Panc1 (cell line): ENCODE measurements at regions not wholly inside any gene's neighbourhood (a gene's known extent, or its start where the extent isn't known, plus 50 kb on each side); places are given as distances from the start of the nearest gene placed in this dataset.

ENCODE experiments used
- CTCF ChIP-seq: fragments of 450-650 bp; IDR thresholded peaks from 2 replicates; pipeline ENCODE4 v1.5.1; 2017; ENCODE audit warnings: mild to moderate bottlenecking
- POLR2AphosphoS5 ChIP-seq: IDR thresholded peaks from 2 replicates; pipeline ENCODE4 v1.6.1; 2012; ENCODE audit warnings: mild to moderate bottlenecking, low read depth, low read length, moderate library complexity
- REST ChIP-seq, 2 experiments: IDR thresholded peaks; 2 replicates each; pipeline ENCODE4 v1.6.1; 2011 to 2012; ENCODE audit warnings: low read depth in 2 of 2, control low read depth in 1 of 2, low read length in 1 of 2, mild to moderate bottlenecking in 1 of 2, moderate library complexity in 1 of 2; ENCODE audit not compliant: insufficient read depth in 1 of 2
- SIN3A ChIP-seq: IDR thresholded peaks from 2 replicates; pipeline ENCODE4 v1.6.1; 2012; ENCODE audit warnings: low read depth, mild to moderate bottlenecking, low read length, moderate library complexity, borderline replicate concordance; ENCODE audit not compliant: insufficient read depth
- TCF7L2 ChIP-seq: IDR thresholded peaks from 2 replicates; pipeline ENCODE4 v1.6.1; 2011; ENCODE audit warnings: mild to moderate bottlenecking, low read depth, low read length, inconsistent platforms

GRCh38 chr4:178664621-178665020 lies 1222.4 kb upstream of the AGA start:
- TF ChIP-seq CTCF (no peak), SIN3A (no peak), REST (IDR thresholded peaks at IDR 0.05; ENCODE audit: insufficient read depth in 1 of 2, low read depth in 2 of 2, low read length in 1 of 2) (no peak), POLR2AphosphoS5 (no peak), TCF7L2 (no peak)
